Gastroesophageal sphincter (tissue), 3 donors: ENCODE measurements at regions not wholly inside any gene's neighbourhood (a gene's known extent, or its start where the extent isn't known, plus 50 kb on each side); places are given as distances from the start of the nearest gene placed in this dataset.

ENCODE experiments used
- CTCF ChIP-seq, 4 experiments: fragments of 200-600 bp in 2 of 4; fragments of 450-650 bp in 2 of 4; sonication (generic) in 1 of 4; IDR thresholded peaks; one replicate each; pipeline ENCODE4 v1.5.1; 2017 to 2019; ENCODE audit warnings: antibody characterized with exemption in 4 of 4, mild to moderate bottlenecking in 2 of 4, moderate library complexity in 2 of 4
- EP300 ChIP-seq: sonication (generic); formaldehyde crosslinking; IDR thresholded peaks from one replicate; pipeline ENCODE4 v1.6.1; 2017; ENCODE audit warnings: antibody characterized with exemption, mild to moderate bottlenecking
- POLR2A ChIP-seq, 2 donors: fragments of 450-650 bp; IDR thresholded peaks; one replicate each; pipeline ENCODE4 v1.6.1; 2017; ENCODE audit warnings: antibody characterized with exemption in 2 of 2, mild to moderate bottlenecking in 2 of 2, moderate library complexity in 1 of 2
- POLR2AphosphoS5 ChIP-seq: sonication (generic); formaldehyde crosslinking; IDR thresholded peaks from one replicate; pipeline ENCODE4 v1.6.1; 2017; ENCODE audit warnings: antibody characterized with exemption

- TF ChIP-seq POLR2A (IDR thresholded peaks at IDR 0.05) (no peak), CTCF (IDR thresholded peaks at IDR 0.05) (no peak), EP300 (no peak), POLR2AphosphoS5 (no peak)
Observed at GRCh38 chr6:66858196-66858595, 1151.2 kb upstream of the EYS start.
